Naive thymus-derived CD8-positive, alpha-beta T cell (primary cell): ENCODE measurements at regions not wholly inside any gene's neighbourhood (a gene's known extent, or its start where the extent isn't known, plus 50 kb on each side); places are given as distances from the start of the nearest gene placed in this dataset.
A peak's percentile ranks its signal among the peaks of the same experiment; 100 is the strongest.

ENCODE experiments used
- ATAC-seq, 2 donors: fragments of 150-1000 bp; cut with Tn5 transposase in 1 of 2; sonication (Bioruptor Pico), chemical (Tn5 transposase) in 1 of 2; 1 replicate in 1 of 2; 2 replicates in 1 of 2; pipeline ENCODE4 v1.10.0; 2021; ENCODE audit warnings: mild to moderate bottlenecking in 2 of 2, moderate library complexity in 2 of 2
- POLR2A ChIA-PET: fragments of 350-600 bp; sonication (Branson Sonifier 250); formaldehyde crosslinking; loops from one replicate; lab custom pipeline; 2021; ENCODE audit warnings: antibody characterized with exemption; lab: Charles Lee
- DNase-seq, 10 donors: peaks; one replicate each; pipeline versions ENCODE4 v3.0.0 to v3.0.0-alpha.2; 2020 to 2022
- H3K27ac Mint-ChIP-seq, 10 donors: one replicate each; pipeline ENCODE4 v1.8.0; 2020 to 2022; ENCODE audit warnings: mild to moderate bottlenecking in 10 of 10, mixed read lengths in 10 of 10, moderate library complexity in 4 of 10, inconsistent platforms in 1 of 10
- H3K27me3 Mint-ChIP-seq, 5 donors: one replicate each; pipeline ENCODE4 v1.8.0; 2021 to 2022; ENCODE audit warnings: mixed read lengths in 5 of 5
- H3K36me3 Mint-ChIP-seq, 3 donors: one replicate each; pipeline ENCODE4 v1.8.0; 2020 to 2022; ENCODE audit warnings: mixed read lengths in 3 of 3, mild to moderate bottlenecking in 2 of 3, inconsistent platforms in 1 of 3
- H3K4me1 Mint-ChIP-seq, 4 donors: one replicate each; pipeline ENCODE4 v1.8.0; 2021 to 2022; ENCODE audit warnings: mixed read lengths in 4 of 4
- H3K4me3 Mint-ChIP-seq, 10 donors: one replicate each; pipeline ENCODE4 v1.8.0; 2020 to 2022; ENCODE audit warnings: mild to moderate bottlenecking in 10 of 10, mixed read lengths in 10 of 10, moderate library complexity in 6 of 10, inconsistent platforms in 1 of 10
- H3K9me3 Mint-ChIP-seq, 9 donors: one replicate each; pipeline ENCODE4 v1.8.0; 2020 to 2022; ENCODE audit warnings: mixed read lengths in 9 of 9, mild to moderate bottlenecking in 3 of 9, inconsistent platforms in 1 of 9, moderate library complexity in 1 of 9

GRCh38 chr6:44696099-44696498 lies 308.6 kb downstream of the CDC5L start:
- Mint-ChIP-seq H3K4me1 (peaks cover 0 to 1% (median 0%) of the 10 kb centered on the region in 4 donors), H3K9me3 (no peaks in the 10 kb centered on the region), H3K36me3 (no peaks in the 10 kb centered on the region), H3K27ac (no peak overlapping the region), H3K27me3 (no peaks in the 10 kb centered on the region), H3K4me3 (no peak overlapping the region)
- no peak for ATAC-seq
- DNase-seq, result no peak
- POLR2A ChIA-PET, result no interaction called here

GRCh38 chr6:44696686-44697085 lies 309.2 kb downstream of the CDC5L start:
- Mint-ChIP-seq H3K4me3 (peak overlapping the region in 1 of 10 donors; percentile 14), H3K36me3 (no peaks in the 10 kb centered on the region), H3K4me1 (peaks cover 0 to 3% (median 1%) of the 10 kb centered on the region in 4 donors), H3K9me3 (no peaks in the 10 kb centered on the region), H3K27ac (no peak overlapping the region), H3K27me3 (no peaks in the 10 kb centered on the region)
- DNase-seq (no peak), ATAC-seq (no peak)
- POLR2A ChIA-PET, result no interaction called here

- Mint-ChIP-seq H3K4me1 (peaks cover 0 to 3% (median 1%) of the 10 kb centered on the region in 4 donors), H3K27me3 (no peaks in the 10 kb centered on the region), H3K27ac (peak overlapping the region in 2 of 10 donors; percentile 51 to 68), H3K9me3 (no peaks in the 10 kb centered on the region), H3K36me3 (no peaks in the 10 kb centered on the region), H3K4me3 (no peak overlapping the region)
- ATAC-seq, result no peak
- DNase-seq, result no peak
- POLR2A ChIA-PET, result no interaction called here
Observed at GRCh38 chr6:44697327-44697726, 309.8 kb downstream of the CDC5L start.

- H3K36me3 Mint-ChIP-seq, result no peaks in the 10 kb centered on the region
- H3K4me1 Mint-ChIP-seq, result peaks cover 0 to 3% (median 1%) of the 10 kb centered on the region in 4 donors
- POLR2A ChIA-PET, result no interaction called here
Observed at GRCh38 chr6:44698602-44699001, 311.1 kb downstream of the CDC5L start.

GRCh38 chr6:44699082-44699481 lies 311.6 kb downstream of the CDC5L start:
- Mint-ChIP-seq H3K27ac (no peak overlapping the region), H3K4me3 (no peak overlapping the region), H3K36me3 (peaks cover 0 to 4% (median 3%) of the 10 kb centered on the region in 3 donors), H3K9me3 (peaks cover 0 to 3% (median 0%) of the 10 kb centered on the region in 9 donors), H3K27me3 (no peaks in the 10 kb centered on the region), H3K4me1 (peaks cover 0 to 4% (median 1%) of the 10 kb centered on the region in 4 donors)
- ATAC-seq, result no peak
- no peak for DNase-seq
- POLR2A ChIA-PET, result no interaction called here

More at GRCh38 chr6:44698602-44699001, 311.1 kb downstream of the CDC5L start:
- no peak overlapping the region for H3K4me3 Mint-ChIP-seq
- H3K9me3 Mint-ChIP-seq, result no peaks in the 10 kb centered on the region
- no peak for DNase-seq
- no peak for ATAC-seq
- no peaks in the 10 kb centered on the region for H3K27me3 Mint-ChIP-seq
- no peak overlapping the region for H3K27ac Mint-ChIP-seq

- H3K36me3 Mint-ChIP-seq, result peaks cover 0 to 5% (median 3%) of the 10 kb centered on the region in 3 donors
- ATAC-seq (no peak), DNase-seq (no peak)
- no peaks in the 10 kb centered on the region for H3K27me3 Mint-ChIP-seq
- H3K4me3 Mint-ChIP-seq, result no peak overlapping the region
- POLR2A ChIA-PET, result no interaction called here
- H3K4me1 Mint-ChIP-seq, result peaks cover 0 to 4% (median 1%) of the 10 kb centered on the region in 4 donors
- H3K9me3 Mint-ChIP-seq, result peaks cover 0 to 4% (median 0%) of the 10 kb centered on the region in 9 donors
- no peak overlapping the region for H3K27ac Mint-ChIP-seq
Observed at GRCh38 chr6:44699851-44700250, 312.3 kb downstream of the CDC5L start.

GRCh38 chr6:44700422-44700821 lies 312.9 kb downstream of the CDC5L start:
- ATAC-seq (no peak), DNase-seq (no peak)
- peaks cover 0 to 4% (median 1%) of the 10 kb centered on the region in 4 donors for H3K4me1 Mint-ChIP-seq
- no peak overlapping the region for H3K27ac Mint-ChIP-seq
- H3K27me3 Mint-ChIP-seq, result no peaks in the 10 kb centered on the region
- H3K4me3 Mint-ChIP-seq, result no peak overlapping the region
- POLR2A ChIA-PET, result no interaction called here
- H3K9me3 Mint-ChIP-seq, result peaks cover 0 to 5% (median 0%) of the 10 kb centered on the region in 9 donors
- peaks cover 0 to 8% (median 3%) of the 10 kb centered on the region in 3 donors for H3K36me3 Mint-ChIP-seq

- H3K9me3 Mint-ChIP-seq, result peaks cover 0 to 5% (median 0%) of the 10 kb centered on the region in 9 donors
- peak in 1 of 2 donors; percentile 79 for ATAC-seq
- no peak overlapping the region for H3K4me3 Mint-ChIP-seq
- POLR2A ChIA-PET, result no interaction called here
- DNase-seq, result peak in 2 of 10 donors; percentile 4 to 20
- peak overlapping the region in 1 of 10 donors; percentile 9 for H3K27ac Mint-ChIP-seq
- no peaks in the 10 kb centered on the region for H3K27me3 Mint-ChIP-seq
- peaks cover 0 to 4% (median 1%) of the 10 kb centered on the region in 4 donors for H3K4me1 Mint-ChIP-seq
- H3K36me3 Mint-ChIP-seq, result peaks cover 0 to 8% (median 3%) of the 10 kb centered on the region in 3 donors
Observed at GRCh38 chr6:44701038-44701636, 313.6 kb downstream of the CDC5L start.

- Mint-ChIP-seq H3K36me3 (peaks cover 0 to 8% (median 3%) of the 10 kb centered on the region in 3 donors), H3K9me3 (peaks cover 0 to 5% (median 0%) of the 10 kb centered on the region in 9 donors), H3K4me1 (peaks cover 0 to 4% (median 1%) of the 10 kb centered on the region in 4 donors), H3K4me3 (no peak overlapping the region), H3K27me3 (no peaks in the 10 kb centered on the region), H3K27ac (peak overlapping the region in 1 of 10 donors; percentile 9)
- POLR2A ChIA-PET, result no interaction called here
- DNase-seq, result no peak
- ATAC-seq, result no peak
Observed at GRCh38 chr6:44701637-44702101, 314.2 kb downstream of the CDC5L start.

- POLR2A ChIA-PET, result no interaction called here
Observed at GRCh38 chr6:44702292-44702691, 314.8 kb downstream of the CDC5L start.

GRCh38 chr6:44704240-44705150 lies 317.0 kb downstream of the CDC5L start:
- POLR2A ChIA-PET, result interaction anchor here (0.6 kb wide), 1 partner anchor 48 kb away, joined by 3 read pairs; no protein-coding TSS in a partner anchor
- Mint-ChIP-seq H3K9me3 (peaks cover 0 to 10% (median 0%) of the 10 kb centered on the region in 9 donors), H3K4me1 (peaks cover 1 to 7% (median 4%) of the 10 kb centered on the region in 4 donors), H3K27me3 (no peaks in the 10 kb centered on the region), H3K27ac (peak overlapping the region in 1 of 10 donors; percentile 25), H3K36me3 (peaks cover 0 to 15% (median 3%) of the 10 kb centered on the region in 3 donors), H3K4me3 (no peak overlapping the region)
- ATAC-seq (no peak), DNase-seq (no peak)

More at GRCh38 chr6:44702292-44702691, 314.8 kb downstream of the CDC5L start:
- no peak overlapping the region for H3K27ac Mint-ChIP-seq
- DNase-seq (no peak), ATAC-seq (no peak)
- peaks cover 0 to 8% (median 3%) of the 10 kb centered on the region in 3 donors for H3K36me3 Mint-ChIP-seq
- H3K27me3 Mint-ChIP-seq, result no peaks in the 10 kb centered on the region
- H3K4me3 Mint-ChIP-seq, result no peak overlapping the region
- peaks cover 0 to 5% (median 0%) of the 10 kb centered on the region in 9 donors for H3K9me3 Mint-ChIP-seq
- H3K4me1 Mint-ChIP-seq, result peaks cover 0 to 4% (median 1%) of the 10 kb centered on the region in 4 donors

- POLR2A ChIA-PET, result no interaction called here
Observed at GRCh38 chr6:44705596-44705995, 318.1 kb downstream of the CDC5L start.

More at GRCh38 chr6:44705596-44705995, 318.1 kb downstream of the CDC5L start:
- Mint-ChIP-seq H3K27ac (no peak overlapping the region), H3K4me3 (no peak overlapping the region), H3K4me1 (peaks cover 1 to 7% (median 4%) of the 10 kb centered on the region in 4 donors), H3K27me3 (no peaks in the 10 kb centered on the region), H3K9me3 (peaks cover 0 to 10% (median 0%) of the 10 kb centered on the region in 9 donors), H3K36me3 (peaks cover 0 to 15% (median 3%) of the 10 kb centered on the region in 3 donors)
- ATAC-seq, result no peak
- no peak for DNase-seq
